ENCODE measurements at regions not wholly inside any gene's neighbourhood (a gene's known extent, or its start where the extent isn't known, plus 50 kb on each side); places are given as distances from the start of the nearest gene placed in this dataset.

DNA sequence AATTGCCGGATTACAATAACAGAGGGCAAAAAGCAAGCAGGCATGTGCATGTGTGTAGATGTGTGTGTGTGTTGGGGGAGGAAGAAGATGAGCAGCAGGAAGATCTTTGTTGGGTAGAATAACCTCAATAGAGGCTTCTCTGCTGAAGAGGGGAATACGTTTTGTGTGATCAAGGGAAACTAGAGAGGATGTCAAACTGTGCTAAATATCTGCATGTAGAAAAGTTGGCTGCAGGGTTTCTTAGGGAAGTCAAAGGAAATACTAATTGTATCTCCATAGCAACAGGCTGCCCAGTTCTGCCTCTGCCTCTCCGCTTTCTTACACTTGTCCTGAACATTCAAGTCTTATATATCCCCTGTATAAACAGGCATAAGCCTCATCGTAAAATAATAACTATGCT, 190.1 kb upstream of the RND3 start:
- Histone ChIP-seq H3K9ac (ENCODE audit: low read length) (no peak overlapping the region), H3K27me3 (ENCODE audit: low read length) (no peaks in the 10 kb centered on the region), H3F3A (ENCODE audit: low read length, unreplicated experiment) (peaks cover 4% of the 10 kb centered on the region), H2AFZ (ENCODE audit: low read length) (no peak overlapping the region), H3K27ac (ENCODE audit: low read length) (no peak overlapping the region), H3K4me1 (ENCODE audit: insufficient read depth, low read length) (peaks cover 32% of the 10 kb centered on the region), H4K20me1 (ENCODE audit: low read length) (no peaks in the 10 kb centered on the region), H3K79me2 (ENCODE audit: low read length) (no peaks in the 10 kb centered on the region), H3K36me3 (ENCODE audit: low read depth, low read length) (no peaks in the 10 kb centered on the region; the same call in 1 of the 2 replicates), H3K4me2 (ENCODE audit: low read length) (no peak overlapping the region), H3K9me2 (replicated peaks; ENCODE audit: low read length) (no peaks in the 10 kb centered on the region), H3K9me3 (ENCODE audit: low read length) (no peaks in the 10 kb centered on the region), H3K4me3 (ENCODE audit: low read length) (no peak overlapping the region)
- POLR2A ChIA-PET (ENCODE audit: unreplicated experiment): no interaction called here
- TF ChIP-seq EZH2phosphoT487 (IDR thresholded peaks at IDR 0.05; ENCODE audit: borderline replicate concordance, low read length) (no peak), EZH2 (IDR thresholded peaks at IDR 0.05; ENCODE audit: low read length, unreplicated experiment) (no peak), CTCF (conservative IDR thresholded peaks at IDR 0.05; ENCODE audit: low read depth, low read length) (no peak)
- no peak for ATAC-seq
- DNase-seq: no peak
- intact Hi-C loops (cut with micrococcal nuclease): no loop called here
- BruUV-seq (replicated peaks): no TSS peak
- CTCF ChIA-PET: no interaction called here

GRCh38 chr2:150676747-150677383, 189.4 kb upstream of the RND3 start:
- no TSS peak for BruUV-seq (replicated peaks)
- POLR2A ChIA-PET (ENCODE audit: unreplicated experiment): no interaction called here

More at GRCh38 chr2:150676747-150677383, 189.4 kb upstream of the RND3 start:
- Histone ChIP-seq H3K27ac (ENCODE audit: low read length) (no peak overlapping the region), H2AFZ (ENCODE audit: low read length) (no peak overlapping the region), H3K4me3 (ENCODE audit: low read length) (no peak overlapping the region), H3K9me2 (replicated peaks; ENCODE audit: low read length) (no peaks in the 10 kb centered on the region), H3F3A (ENCODE audit: low read length, unreplicated experiment) (peaks cover 3% of the 10 kb centered on the region), H3K9ac (ENCODE audit: low read length) (no peak overlapping the region), H3K4me2 (ENCODE audit: low read length) (no peak overlapping the region), H3K27me3 (ENCODE audit: low read length) (no peaks in the 10 kb centered on the region), H4K20me1 (ENCODE audit: low read length) (no peaks in the 10 kb centered on the region), H3K79me2 (ENCODE audit: low read length) (no peaks in the 10 kb centered on the region), H3K9me3 (ENCODE audit: low read length) (no peaks in the 10 kb centered on the region), H3K36me3 (ENCODE audit: low read depth, low read length) (no peaks in the 10 kb centered on the region; the same call in 1 of the 2 replicates), H3K4me1 (ENCODE audit: insufficient read depth, low read length) (peaks cover 26% of the 10 kb centered on the region)
- TF ChIP-seq EZH2 (IDR thresholded peaks at IDR 0.05; ENCODE audit: low read length, unreplicated experiment): no peak
- no peak for TF ChIP-seq EZH2phosphoT487 (IDR thresholded peaks at IDR 0.05; ENCODE audit: borderline replicate concordance, low read length)
- no peak for TF ChIP-seq CTCF (conservative IDR thresholded peaks at IDR 0.05; ENCODE audit: low read depth, low read length)
- intact Hi-C loops (cut with micrococcal nuclease): no loop called here
- ATAC-seq (no peak), DNase-seq (no peak)
- CTCF ChIA-PET: no interaction called here

All from PC-3 (cell line).